NCI-H146 (cell line): ENCODE measurements at regions not wholly inside any gene's neighbourhood (a gene's known extent, or its start where the extent isn't known, plus 50 kb on each side); places are given as distances from the start of the nearest gene placed in this dataset.

ENCODE experiments used
- DNase-seq: peaks from one replicate; lab custom pipeline; 2025; lab: John Stamatoyannopoulos, UW

DNA sequence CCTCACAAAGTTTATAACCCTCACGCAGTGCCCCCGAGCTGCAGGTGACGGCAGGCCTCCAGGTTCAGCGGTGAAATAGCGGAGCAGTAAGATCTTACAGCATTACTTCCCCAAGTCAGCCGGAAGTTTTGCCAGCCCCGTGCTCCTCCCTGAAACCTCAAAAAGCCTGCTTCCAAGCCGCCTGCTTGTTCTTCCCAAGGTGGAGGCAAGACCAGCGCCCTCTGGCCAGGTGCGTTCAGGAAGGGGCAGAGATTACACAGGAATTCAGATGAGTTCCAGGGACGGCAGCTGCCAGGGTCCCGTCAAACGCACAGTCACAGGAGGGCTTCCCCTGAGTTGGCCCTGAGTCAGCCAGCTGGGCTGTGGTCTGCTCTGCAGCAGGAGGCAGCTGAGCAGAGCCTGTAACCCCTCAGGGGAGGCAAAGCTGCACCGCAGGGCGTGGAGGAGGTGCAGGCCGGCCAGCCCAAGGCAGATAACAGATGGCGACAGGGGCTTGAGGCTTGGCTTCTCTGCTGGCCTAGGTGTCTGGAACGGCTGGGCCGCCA is 124.1 kb upstream of the RPS6KA2 start:
- peak; percentile 28 for DNase-seq

DNA sequence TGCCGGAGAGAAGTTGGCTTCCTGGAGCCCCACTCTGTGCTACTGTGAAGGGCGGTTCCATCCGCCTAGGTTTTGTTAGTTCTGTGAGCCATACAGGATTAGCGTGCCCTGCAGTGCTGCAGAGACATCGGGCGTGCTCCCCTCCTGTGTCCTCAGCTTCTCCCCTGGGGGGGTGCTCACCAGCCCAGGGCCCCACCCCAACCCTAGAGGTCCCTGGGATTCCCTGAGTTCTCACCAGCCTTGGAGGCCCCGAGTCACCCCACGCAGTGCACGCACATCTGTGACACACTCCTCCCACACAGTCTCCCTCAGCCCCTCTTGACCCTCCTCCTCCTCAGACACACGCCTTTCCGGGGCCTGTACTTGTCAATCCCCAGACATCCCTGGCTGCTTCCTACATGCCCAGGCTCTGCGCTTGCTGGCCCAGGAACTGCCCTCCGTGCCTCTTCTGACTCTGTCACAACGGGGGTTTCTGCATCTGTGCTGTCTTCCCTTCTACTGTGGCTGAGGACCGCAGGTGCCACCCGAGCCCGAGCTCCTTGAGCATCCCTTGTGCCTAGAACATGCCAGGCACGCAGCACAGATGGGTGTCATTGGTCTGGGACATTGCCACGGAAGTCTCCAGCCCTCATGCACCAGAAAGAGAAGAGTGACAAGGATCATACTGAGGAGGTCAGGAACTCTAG is 123.2 kb upstream of the RPS6KA2 start:
- DNase-seq: no peak

DNA sequence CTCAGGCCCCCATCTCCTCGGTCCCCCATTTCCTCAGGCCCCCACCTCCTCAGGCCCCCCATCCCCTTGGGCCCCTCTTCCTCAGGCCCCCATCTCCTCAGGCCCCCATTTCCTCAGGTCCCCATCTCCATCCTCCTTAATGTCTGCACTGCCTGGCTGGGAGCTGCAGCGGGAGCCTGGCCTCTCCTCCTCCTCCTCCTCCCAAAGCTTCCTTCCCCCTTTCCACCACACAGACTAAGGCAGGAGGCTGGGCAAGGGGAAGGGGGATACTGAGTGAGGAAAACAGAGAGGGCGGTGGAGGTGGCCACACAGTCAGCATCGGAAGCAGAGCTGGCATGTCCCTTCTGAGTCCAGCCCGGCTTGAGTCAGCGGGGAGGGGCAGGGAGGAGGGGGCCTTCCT is 122.6 kb upstream of the RPS6KA2 start:
- no peak for DNase-seq

DNA sequence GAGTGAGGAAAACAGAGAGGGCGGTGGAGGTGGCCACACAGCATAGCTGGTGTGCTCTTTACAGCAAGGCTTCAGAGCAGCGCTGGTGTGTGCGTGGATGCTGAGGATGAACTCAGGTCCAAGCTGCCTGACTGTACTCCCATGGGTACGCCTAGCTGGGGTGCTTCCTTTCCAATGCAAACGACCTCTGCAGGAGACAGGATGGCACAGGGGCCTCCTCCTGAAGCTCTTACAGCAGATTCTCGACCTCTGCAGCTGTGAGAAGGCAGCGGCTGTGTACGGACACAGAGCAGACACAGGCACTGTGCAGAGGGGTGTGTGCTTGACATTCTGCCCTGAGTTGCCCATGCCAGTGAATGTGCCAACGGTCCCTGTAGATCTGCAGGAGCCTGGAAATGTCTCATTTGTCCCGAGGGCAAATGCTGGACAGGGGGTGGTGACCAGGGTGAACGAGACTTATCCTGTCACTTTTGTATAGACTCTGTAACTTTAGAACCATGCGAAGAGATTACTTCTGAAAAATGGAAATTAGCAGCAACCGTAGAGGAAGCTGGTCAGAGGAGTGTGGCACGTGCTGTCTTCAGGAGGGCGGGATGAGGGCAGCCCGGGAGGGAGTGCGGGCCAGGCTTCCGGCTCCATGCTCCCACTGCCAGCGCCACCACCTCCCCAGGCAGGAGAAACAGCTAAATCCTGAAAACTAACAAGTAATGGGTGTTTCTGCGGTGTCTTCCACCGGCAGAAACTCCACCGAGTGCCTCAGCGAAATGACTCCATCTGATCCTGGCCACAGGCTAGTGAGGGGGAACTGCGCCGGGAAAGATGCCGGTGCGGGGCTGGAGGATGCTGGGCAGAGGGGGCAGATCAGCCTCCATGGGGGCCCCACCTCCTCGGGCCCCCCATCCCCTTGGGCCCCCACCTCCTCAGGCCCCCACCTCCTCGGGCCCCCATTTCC is 120.9 kb upstream of the RPS6KA2 start:
- DNase-seq: no peak

DNA sequence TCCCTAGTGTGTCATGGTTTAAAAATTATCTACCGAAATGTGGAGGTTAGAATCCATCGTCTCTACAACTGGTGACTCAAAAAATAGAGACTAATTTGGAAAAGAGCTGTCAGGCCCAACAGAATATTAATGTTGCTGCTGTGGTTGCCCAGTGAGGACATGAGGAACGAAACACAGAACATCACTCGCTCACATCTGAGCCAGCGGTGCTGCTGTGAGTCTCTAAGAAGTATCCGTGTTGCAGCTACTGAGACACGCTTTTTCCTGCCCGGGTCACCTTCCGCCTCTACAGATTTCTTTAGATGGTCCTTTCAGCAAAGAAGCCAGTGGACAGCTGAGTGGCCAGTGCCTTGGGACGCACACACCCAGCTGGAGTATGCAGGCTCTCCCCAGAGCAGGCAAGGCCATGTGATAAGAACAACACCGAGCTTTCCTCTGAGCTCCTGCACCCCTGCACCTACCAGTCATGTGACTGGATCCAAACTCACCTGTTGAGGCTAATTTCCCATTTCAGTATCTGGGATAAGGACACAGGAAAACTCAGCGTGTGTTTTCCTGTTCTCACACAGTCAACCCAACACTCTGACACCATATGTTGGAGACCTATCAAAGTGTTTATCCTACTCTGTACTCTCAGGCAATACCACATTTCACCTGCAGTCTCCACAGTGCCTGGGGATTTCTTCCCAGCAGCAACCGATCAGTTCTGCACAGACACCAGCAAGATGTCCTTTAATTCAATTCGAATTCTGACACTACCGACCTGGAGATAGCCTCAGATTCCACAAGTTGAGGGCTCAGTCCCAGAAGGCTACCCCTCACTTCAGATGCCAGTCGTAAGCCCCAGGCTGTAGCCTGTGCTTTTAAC is 119.0 kb upstream of the RPS6KA2 start:
- DNase-seq: no peak

DNA sequence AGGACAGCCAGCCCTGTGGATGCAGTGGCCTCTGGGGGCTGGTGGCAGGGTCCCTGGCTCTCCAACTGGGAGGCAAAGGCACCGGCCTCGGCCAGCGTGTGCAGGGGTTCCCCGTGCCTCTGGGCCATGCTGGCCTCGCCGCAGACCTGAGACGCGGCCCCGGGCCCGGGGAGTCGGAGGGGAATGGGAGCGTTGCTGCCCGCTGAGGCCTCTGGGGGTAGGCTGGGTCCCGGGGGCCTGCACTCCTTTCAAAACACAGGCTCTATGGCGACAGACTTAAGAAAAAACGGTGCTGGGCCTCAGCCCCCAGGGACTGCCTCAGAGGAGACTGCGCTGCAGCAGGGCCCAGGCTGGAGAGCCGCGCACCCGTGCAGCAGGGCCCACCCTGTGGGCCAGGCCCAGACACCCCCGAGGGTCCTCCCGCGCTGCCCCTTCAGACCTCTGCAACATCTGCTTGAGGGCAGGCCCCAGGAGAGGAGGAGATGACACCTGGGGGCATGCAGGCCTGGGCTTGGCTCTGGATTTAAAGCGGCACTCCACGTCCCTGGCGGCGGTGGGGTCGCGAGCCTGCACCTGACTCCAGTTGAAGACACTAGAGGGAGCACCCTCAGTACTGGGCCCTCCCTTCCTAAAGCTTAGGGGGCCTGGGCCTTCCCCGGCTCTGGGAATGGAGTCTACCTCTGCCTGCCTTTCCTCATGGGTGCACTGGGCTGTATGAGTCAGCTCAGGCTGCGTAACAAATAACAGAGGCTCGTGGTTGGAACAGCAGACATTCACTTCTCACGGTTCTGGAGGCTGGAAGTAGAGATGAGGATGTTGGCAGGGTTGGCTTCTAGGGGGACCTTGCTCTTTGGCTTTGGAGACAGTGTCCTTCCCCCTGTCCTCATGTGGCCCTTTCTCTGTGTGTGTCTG is 117.4 kb upstream of the RPS6KA2 start:
- DNase-seq: no peak

DNA sequence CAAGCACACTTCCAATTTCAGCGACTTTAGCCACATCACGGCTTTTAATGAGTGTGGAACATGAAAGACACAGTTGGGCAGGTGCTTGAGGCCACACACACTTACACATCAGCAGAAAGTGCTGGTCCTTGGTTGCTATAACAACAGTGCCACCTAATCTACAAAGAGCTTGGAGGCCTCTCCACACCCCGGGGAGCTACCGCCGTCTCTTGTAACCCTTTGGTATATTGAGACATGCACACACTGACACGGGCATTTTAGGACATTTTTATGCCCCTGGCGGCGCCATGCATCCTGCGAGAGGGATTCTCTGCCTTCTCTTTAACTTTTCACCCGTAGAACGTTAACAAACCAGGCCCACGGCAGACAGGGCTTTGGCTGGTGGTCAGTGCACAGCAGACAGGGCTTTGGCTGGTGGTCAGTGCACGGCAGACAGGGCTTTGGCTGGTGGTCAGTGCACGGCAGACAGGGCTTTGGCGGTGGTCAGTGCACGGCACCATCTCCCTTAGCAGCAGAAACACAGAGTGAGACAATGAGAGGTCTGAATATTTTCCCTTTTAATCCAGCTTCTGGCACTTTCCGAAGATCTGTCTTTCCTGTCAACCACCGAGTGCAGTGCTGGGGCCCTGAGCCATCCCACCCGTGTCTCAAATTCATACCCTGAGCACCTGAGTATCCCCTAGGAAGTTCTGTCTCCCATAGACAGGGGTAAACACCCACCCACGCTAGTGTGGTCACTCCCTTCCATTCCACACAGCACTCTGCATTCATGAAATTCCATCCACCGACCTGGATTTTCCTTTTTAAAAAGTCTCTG is 116.6 kb upstream of the RPS6KA2 start:
- DNase-seq: no peak

DNA sequence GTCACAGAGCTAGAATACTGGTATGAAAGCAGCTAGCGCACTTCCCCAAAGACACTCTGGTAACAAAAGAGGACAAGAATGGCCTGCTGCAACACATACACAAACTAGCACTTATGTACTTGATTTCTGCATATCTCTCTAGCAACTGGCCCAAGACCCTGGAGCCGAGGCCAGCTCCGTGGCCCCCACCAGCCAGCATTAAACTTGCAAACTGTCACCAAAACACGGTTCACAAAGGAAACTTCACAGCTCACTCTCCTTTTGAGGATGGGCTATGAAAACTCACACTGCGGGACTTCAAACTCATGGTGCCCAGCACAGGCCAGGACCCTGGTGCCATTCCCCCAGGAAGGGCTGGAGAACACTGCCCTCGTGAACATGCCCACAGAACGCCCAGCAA is 115.9 kb upstream of the RPS6KA2 start:
- DNase-seq: no peak

DNA sequence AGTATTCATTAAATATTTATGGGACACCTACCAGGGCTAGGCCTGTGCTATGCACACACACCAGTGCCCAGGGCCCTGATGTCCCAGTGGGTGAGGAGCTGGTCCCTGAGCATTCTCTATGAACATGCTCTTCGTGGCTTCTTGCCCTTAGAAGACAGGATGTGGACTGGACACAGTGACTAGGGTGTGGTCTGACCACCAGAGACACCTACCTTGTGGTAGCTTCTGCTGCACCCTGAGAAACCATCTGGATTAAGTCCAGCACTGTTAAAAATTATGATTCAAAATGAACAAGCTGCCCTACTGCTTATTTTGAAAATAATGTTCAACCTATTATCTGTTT is 112.9 kb upstream of the RPS6KA2 start:
- DNase-seq: no peak

DNA sequence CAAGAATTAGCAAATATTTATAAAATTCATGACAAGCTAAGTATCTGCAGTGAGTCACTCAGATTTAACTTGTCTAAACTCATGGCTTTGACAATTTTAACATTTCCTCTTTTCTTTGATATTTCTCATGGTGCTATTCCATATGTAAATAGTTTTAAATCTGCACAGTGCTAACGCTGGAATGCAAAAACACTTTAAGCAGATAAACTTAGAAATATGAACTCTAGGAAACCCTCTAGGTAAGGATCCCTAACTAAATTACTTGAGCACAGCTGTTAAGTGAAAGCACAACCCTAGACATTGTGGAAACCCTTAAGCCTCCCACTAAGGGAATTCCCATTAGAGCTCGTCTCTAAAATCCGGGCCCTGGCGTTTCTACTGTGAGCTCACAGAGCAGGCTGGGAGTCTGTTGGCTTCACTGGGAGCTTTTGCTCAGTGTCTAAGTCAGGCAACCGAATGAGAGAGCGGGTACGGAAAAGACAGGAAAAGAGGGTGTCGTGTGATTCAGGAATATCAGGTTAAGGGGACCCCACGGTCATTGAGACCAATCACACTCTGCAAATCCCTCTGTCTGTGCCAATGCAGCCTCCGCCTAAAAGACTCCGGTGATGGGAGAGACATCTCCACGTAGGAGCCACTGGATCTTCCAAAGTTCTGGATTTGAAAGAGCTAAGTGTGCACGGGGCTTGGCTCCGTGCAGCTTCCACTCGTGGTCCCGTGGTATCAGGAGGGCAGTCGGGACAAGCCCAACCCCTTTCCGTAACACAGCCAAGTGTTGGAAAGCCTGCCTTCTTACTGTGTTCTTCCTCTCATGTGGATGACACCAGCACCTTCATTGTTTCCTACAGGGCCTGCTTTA is 112.3 kb upstream of the RPS6KA2 start:
- no peak for DNase-seq

DNA sequence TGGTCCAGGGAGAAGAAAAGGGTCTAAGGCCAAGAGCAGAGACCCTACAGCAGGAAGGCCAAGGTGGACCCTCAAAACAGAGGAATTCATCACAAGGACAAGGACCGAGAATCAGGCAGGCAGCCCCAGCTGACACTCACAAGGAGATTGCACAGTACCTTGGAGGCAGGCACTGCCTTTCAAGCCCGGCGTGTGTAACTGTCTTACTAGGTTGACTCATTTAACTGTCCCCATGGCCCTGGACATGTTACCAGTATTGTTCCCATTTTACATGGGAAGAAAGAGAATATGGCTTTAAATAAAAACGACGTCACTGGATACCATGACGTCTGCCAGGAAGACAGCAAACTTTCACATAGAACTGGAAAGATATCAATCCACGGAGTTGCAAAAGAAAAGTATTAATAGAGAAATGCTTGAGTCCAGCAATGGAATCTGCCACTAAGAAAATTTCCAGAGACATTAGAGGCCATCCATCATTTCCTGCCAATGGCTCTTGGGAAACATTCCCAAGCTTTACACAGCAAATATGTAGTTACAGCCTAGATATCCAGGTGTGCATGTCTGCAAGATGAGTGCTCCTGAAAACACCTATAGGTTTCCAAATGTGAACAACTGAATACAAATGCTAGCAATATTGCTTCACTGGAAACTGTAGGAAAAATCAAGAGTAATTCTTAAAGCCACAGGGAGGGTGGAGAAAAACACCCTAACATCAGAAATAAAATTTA is 111.5 kb upstream of the RPS6KA2 start:
- no peak for DNase-seq

DNA sequence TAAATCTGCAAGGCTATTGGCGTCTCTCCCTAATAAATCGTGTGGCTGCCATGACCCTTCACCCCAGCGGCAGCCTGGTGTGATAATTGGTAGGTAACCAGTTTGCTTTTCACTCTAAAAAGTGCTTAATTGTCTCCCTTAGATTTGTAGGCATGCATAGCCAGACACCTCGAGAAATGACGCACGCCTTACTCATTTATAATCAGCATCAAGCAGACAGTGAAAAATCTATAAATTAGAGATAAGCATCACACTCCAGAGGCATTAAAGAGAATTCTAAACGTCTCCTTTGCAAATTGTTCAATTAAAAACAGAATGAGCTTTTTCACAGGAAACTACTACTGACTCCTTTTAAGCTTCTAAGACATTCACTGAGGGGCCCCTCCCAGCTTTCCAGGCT is 110.2 kb upstream of the RPS6KA2 start:
- peak; percentile 61 for DNase-seq

DNA sequence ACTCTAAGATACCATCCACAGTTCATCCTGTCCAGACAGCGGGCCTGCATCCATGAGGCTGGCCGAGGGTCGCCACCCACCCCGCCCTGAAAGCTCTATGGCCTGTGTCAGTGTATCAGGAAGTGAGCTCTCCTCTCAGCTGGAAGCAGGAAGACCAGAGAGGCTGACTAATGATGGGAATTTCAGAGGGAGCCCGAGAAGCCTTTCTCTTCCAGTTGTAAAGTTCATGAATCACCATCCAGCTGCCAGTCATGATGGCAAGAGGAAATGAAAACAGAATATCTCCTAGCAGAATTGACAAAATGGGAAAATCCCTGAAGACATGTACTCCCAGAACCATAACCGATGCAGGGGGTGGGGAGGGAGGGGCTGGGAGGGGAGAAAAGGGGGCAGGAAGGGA is 109.6 kb upstream of the RPS6KA2 start:
- no peak for DNase-seq

DNA sequence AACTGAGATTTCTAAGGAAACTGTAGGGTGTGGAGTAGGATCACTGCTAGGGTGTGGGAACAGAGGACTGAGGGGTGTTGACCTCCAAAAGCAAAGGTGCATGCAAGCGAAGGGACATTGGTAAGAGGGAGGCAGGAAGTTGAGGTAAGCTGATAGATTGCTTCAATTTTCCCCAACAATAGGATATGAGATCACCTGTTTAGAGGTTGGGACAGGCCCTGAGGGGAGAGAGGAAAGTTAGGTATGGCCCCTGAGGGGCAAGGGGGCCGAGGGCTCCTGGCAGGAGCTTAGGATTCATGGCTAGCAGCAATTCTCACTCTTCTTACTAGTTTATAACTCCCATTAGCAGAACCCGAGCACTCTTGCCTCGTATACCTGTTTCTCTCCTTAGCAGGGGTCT is 106.8 kb upstream of the RPS6KA2 start:
- DNase-seq: no peak

DNA sequence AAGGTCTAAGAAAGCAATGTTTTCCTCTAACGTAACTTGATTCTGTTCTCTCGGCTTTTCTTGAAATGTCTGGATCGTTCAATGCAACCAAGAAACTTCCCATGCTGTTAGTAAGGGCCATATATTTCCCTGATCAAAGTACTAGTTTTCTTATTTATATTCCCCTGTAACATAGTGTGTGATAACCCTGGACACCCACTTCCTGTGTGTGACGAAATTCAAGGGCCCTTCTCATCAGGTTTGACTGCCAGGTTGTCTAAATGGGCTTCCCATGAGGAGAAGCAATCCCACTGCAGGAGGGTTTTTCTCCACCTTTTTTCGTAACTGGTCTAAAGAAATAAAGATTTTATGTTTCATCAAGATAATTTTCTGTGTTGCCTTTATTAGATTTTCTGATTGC is 102.6 kb upstream of the RPS6KA2 start:
- DNase-seq: no peak

DNA sequence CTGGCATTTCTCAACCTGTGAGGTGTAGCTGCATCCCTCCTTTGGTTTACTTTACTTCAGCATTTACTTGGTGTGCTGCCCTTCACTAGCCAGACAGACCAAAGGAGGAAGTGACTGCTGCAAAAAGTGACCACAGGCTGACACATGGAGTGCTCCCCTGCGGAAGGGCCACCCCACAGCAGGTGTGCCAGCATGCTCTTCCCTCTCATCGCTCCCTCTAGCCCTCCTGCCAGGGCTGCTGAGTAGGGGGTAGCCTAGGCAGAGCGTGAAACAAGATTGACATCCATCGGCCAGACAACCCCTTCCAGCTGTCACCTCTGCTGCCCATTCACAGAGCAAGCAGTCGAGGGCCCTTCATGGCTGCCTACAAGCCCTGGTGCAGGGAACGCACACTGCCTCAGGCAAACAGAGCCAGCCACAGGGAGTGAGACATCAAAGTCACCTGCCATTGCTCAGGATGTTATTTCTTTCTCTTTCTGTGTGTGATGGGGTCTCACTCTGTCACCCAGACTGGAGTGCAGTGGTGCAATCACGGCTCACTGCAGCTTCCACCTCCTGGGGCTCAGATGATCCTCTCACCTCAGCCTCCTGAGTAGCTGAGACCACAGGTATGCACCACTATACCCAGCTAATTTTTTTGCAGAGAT is 102.0 kb upstream of the RPS6KA2 start:
- DNase-seq: no peak

DNA sequence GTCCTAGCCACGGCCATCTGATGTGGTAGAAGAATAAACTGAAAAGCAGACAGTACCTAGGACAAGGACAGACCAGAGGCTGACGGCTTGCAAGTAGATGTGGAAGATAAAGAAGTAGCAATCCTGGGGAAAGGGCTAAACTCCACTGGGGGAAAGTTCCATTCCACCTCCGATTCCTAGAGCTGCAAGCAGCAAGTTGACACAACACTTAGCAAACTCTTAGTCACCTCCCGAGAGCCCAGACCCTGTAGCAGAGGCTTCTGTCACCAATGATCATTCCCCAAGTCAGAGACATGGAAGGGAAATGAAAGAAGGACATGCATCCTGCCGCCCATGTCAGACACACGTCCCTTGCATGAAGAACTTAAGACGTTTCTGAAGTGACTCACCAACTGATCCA is 99.2 kb upstream of the RPS6KA2 start:
- DNase-seq: no peak

DNA sequence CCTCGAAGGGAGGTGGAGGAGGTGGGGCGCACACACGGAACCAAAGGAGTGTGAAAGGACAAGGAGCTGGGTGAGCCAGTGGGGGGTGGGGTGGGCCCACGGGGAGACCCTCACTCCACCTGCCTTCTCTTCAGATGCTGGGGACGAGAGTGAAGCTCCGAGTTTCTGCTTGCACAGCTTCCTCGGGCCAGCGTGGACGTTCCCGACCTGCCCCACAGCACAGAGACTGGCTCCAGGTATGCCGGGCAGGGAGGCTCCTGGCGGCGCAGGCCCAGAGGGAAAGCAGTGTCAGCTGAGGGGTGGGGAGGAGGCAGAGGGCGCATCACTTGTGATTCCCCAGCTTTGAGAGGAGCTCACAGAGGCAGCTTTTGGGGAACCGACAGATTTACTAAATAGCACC is 98.5 kb upstream of the RPS6KA2 start:
- no peak for DNase-seq
